ENCODE measurements at regions not wholly inside any gene's neighbourhood (a gene's known extent, or its start where the extent isn't known, plus 50 kb on each side); places are given as distances from the start of the nearest gene placed in this dataset.

DNA sequence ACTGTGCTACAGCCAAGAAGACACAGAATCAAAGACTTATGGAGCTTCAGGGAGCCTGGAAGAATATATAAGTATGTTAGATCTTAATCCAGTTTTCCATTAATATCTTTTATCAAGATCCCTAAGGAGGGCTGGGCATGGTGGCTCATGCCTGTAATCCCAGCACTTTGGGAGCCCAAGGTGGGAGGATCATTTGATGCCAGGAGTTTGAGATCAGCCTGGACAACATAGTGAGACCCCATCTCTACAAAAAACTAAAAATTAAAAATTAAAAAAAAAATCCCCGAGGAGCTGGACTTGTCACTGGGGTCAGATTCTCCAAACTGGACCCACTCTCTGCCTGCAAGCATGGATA is 113.9 kb upstream of the CDC42BPA start:
- no peak overlapping the region for H3K4me3 Mint-ChIP-seq
- no peaks in the 10 kb centered on the region for H3K9me3 Mint-ChIP-seq
- DNase-seq (ENCODE audit: extremely low spot score, unreplicated experiment), result no peak
- H3K27ac Mint-ChIP-seq, result peak overlapping the region; percentile 41
- TF ChIP-seq, protein P1, sequence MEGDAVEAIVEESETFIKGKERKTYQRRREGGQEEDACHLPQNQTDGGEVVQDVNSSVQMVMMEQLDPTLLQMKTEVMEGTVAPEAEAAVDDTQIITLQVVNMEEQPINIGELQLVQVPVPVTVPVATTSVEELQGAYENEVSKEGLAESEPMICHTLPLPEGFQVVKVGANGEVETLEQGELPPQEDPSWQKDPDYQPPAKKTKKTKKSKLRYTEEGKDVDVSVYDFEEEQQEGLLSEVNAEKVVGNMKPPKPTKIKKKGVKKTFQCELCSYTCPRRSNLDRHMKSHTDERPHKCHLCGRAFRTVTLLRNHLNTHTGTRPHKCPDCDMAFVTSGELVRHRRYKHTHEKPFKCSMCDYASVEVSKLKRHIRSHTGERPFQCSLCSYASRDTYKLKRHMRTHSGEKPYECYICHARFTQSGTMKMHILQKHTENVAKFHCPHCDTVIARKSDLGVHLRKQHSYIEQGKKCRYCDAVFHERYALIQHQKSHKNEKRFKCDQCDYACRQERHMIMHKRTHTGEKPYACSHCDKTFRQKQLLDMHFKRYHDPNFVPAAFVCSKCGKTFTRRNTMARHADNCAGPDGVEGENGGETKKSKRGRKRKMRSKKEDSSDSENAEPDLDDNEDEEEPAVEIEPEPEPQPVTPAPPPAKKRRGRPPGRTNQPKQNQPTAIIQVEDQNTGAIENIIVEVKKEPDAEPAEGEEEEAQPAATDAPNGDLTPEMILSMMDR (conservative IDR thresholded peaks at IDR 0.05), result no peak
- H3K4me1 Mint-ChIP-seq (ENCODE audit: unreplicated experiment), result peaks cover 14% of the 10 kb centered on the region
- no peaks in the 10 kb centered on the region for H3K36me3 Mint-ChIP-seq
- peaks cover 3% of the 10 kb centered on the region for H3K27me3 Mint-ChIP-seq

- DNase-seq (ENCODE audit: extremely low spot score, unreplicated experiment), result no peak
- H3K27me3 Mint-ChIP-seq, result no peaks in the 10 kb centered on the region
- peaks cover 8% of the 10 kb centered on the region for H3K9me3 Mint-ChIP-seq
- H3K4me3 Mint-ChIP-seq, result peak overlapping the region; percentile 5
- TF ChIP-seq, protein P1 (conservative IDR thresholded peaks at IDR 0.05), result no peak
- peaks cover 11% of the 10 kb centered on the region for H3K4me1 Mint-ChIP-seq (ENCODE audit: unreplicated experiment)
- H3K36me3 Mint-ChIP-seq, result no peaks in the 10 kb centered on the region
- peak overlapping the region; percentile 46 for H3K27ac Mint-ChIP-seq
These were observed 111.4 kb upstream of the CDC42BPA start for GRCh38 chr1:227429447-227430359.

GRCh38 chr1:227428803-227429202 is 110.5 kb upstream of the CDC42BPA start:
- H3K36me3 Mint-ChIP-seq, result no peaks in the 10 kb centered on the region
- no peak for DNase-seq (ENCODE audit: extremely low spot score, unreplicated experiment)
- peaks cover 11% of the 10 kb centered on the region for H3K4me1 Mint-ChIP-seq (ENCODE audit: unreplicated experiment)
- no peaks in the 10 kb centered on the region for H3K27me3 Mint-ChIP-seq
- TF ChIP-seq, protein P1 (conservative IDR thresholded peaks at IDR 0.05), result no peak
- H3K27ac Mint-ChIP-seq, result no peak overlapping the region
- no peak overlapping the region for H3K4me3 Mint-ChIP-seq
- H3K9me3 Mint-ChIP-seq, result peaks cover 8% of the 10 kb centered on the region

DNA sequence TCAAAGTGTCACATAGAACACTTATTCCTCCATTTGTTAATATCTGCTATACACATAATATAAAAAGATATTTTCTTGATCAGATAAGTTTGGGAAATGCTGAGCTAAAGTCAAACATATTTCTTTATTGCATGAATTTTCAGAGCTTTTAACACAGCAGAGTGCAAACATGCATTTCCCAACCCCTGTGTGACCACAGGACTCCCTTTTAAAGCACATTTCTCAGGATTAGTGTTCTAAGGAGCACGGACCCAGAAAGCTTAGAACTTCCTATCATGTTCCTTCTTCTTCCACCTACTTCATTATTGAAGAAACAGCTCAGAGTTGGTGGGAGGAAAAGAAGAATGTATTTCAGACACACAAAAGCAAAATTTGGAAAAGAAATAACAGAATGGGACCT is 109.1 kb upstream of the CDC42BPA start:
- H3K27ac Mint-ChIP-seq, result no peak overlapping the region
- peaks cover 15% of the 10 kb centered on the region for H3K4me1 Mint-ChIP-seq (ENCODE audit: unreplicated experiment)
- peaks cover 8% of the 10 kb centered on the region for H3K9me3 Mint-ChIP-seq
- no peak overlapping the region for H3K4me3 Mint-ChIP-seq
- TF ChIP-seq, protein P1 (conservative IDR thresholded peaks at IDR 0.05), result no peak
- H3K27me3 Mint-ChIP-seq, result no peaks in the 10 kb centered on the region
- no peaks in the 10 kb centered on the region for H3K36me3 Mint-ChIP-seq
- DNase-seq (ENCODE audit: extremely low spot score, unreplicated experiment), result no peak

- Mint-ChIP-seq H3K4me1 (ENCODE audit: unreplicated experiment) (peaks cover 18% of the 10 kb centered on the region), H3K27me3 (no peaks in the 10 kb centered on the region), H3K4me3 (no peak overlapping the region), H3K9me3 (peaks cover 8% of the 10 kb centered on the region), H3K36me3 (no peaks in the 10 kb centered on the region), H3K27ac (no peak overlapping the region)
- no peak for DNase-seq (ENCODE audit: extremely low spot score, unreplicated experiment)
- TF ChIP-seq, protein P1 (conservative IDR thresholded peaks at IDR 0.05), result no peak
These were observed 106.7 kb upstream of the CDC42BPA start for GRCh38 chr1:227424953-227425352.

Data from type B pancreatic cell (in vitro differentiated cells).